ENCODE measurements at regions not wholly inside any gene's neighbourhood (a gene's known extent, or its start where the extent isn't known, plus 50 kb on each side); places are given as distances from the start of the nearest gene placed in this dataset.

GRCh38 chr16:8469102-8469778 is 121.1 kb downstream of the TMEM114 start:
- Mint-ChIP-seq H3K9me3 (no peaks in the 10 kb centered on the region), H3K4me3 (no peak overlapping the region), H3K4me1 (ENCODE audit: low read depth) (no peaks in the 10 kb centered on the region), H3K27me3 (peaks cover 12% of the 10 kb centered on the region), H3K36me3 (ENCODE audit: low read depth) (no peaks in the 10 kb centered on the region), H3K27ac (no peak overlapping the region)
- intact Hi-C loops (cut with DNase I, micrococcal nuclease): no loop called here
- ChIA-PET POLR2A (interaction anchor here (1.0 kb wide), 1 partner anchor 11 kb away, joined by 3 read pairs; no protein-coding TSS in a partner anchor), CTCF (no interaction called here)
- Histone ChIP-seq H3K4me3 (ENCODE audit: low read length) (no peak overlapping the region), H3K9me3 (ENCODE audit: control insufficient read depth in 1 of 2, insufficient read depth in 1 of 2, low read length in 2 of 2) (no peaks in the 10 kb centered on the region), H3K27me3 (ENCODE audit: control insufficient read depth in 1 of 2, insufficient read depth in 2 of 2, low read length in 2 of 2) (peaks cover 0 to 5% of the 10 kb centered on the region in 2 experiments), H3K27ac (ENCODE audit: low read depth in 1 of 2, low read length in 2 of 2) (no peak overlapping the region), H3K36me3 (ENCODE audit: insufficient read depth, low read length) (no peaks in the 10 kb centered on the region), H3K4me1 (ENCODE audit: insufficient read depth, low read length) (no peaks in the 10 kb centered on the region)
- DNase-seq (no peak), ATAC-seq (ENCODE audit: poor library complexity) (no peak)
- TF ChIP-seq CTCF (IDR thresholded peaks at IDR 0.05): no peak

- ATAC-seq (ENCODE audit: poor library complexity) (no peak), DNase-seq (no peak)
- ChIA-PET CTCF (no interaction called here), POLR2A (no interaction called here)
- H3K27me3 ChIP-seq (ENCODE audit: control insufficient read depth in 1 of 2, insufficient read depth in 2 of 2, low read length in 2 of 2): peaks cover 0 to 3% of the 10 kb centered on the region in 2 experiments
- H3K27ac ChIP-seq (ENCODE audit: low read depth in 1 of 2, low read length in 2 of 2): no peak overlapping the region
- no peaks in the 10 kb centered on the region for H3K4me1 ChIP-seq (ENCODE audit: insufficient read depth, low read length)
- H3K9me3 ChIP-seq (ENCODE audit: control insufficient read depth in 1 of 2, insufficient read depth in 1 of 2, low read length in 2 of 2): no peaks in the 10 kb centered on the region
- H3K4me3 ChIP-seq (ENCODE audit: low read length): no peak overlapping the region
- Mint-ChIP-seq H3K27ac (no peak overlapping the region), H3K4me1 (ENCODE audit: low read depth) (no peaks in the 10 kb centered on the region), H3K4me3 (no peak overlapping the region), H3K9me3 (no peaks in the 10 kb centered on the region), H3K36me3 (ENCODE audit: low read depth) (no peaks in the 10 kb centered on the region), H3K27me3 (peaks cover 15% of the 10 kb centered on the region)
- no peak for TF ChIP-seq CTCF (IDR thresholded peaks at IDR 0.05)
- intact Hi-C loops (cut with DNase I, micrococcal nuclease): no loop called here
- H3K36me3 ChIP-seq (ENCODE audit: insufficient read depth, low read length): no peaks in the 10 kb centered on the region
Observed at GRCh38 chr16:8464979-8465378, 125.3 kb downstream of the TMEM114 start.

GRCh38 chr16:8459085-8459733 is 131.1 kb downstream of the TMEM114 start:
- H3K27ac ChIP-seq (ENCODE audit: low read depth in 1 of 2, low read length in 2 of 2): no peak overlapping the region
- no peak for TF ChIP-seq CTCF (IDR thresholded peaks at IDR 0.05)
- ATAC-seq (ENCODE audit: poor library complexity): no peak
- POLR2A ChIA-PET: no interaction called here
- no peaks in the 10 kb centered on the region for H3K36me3 ChIP-seq (ENCODE audit: insufficient read depth, low read length)
- CTCF ChIA-PET: no interaction called here
- no peaks in the 10 kb centered on the region for H3K27me3 ChIP-seq (ENCODE audit: control insufficient read depth in 1 of 2, insufficient read depth in 2 of 2, low read length in 2 of 2)
- no peak for DNase-seq
- Mint-ChIP-seq H3K4me1 (ENCODE audit: low read depth) (no peaks in the 10 kb centered on the region), H3K9me3 (peaks cover 7% of the 10 kb centered on the region), H3K36me3 (ENCODE audit: low read depth) (no peaks in the 10 kb centered on the region), H3K27ac (no peak overlapping the region), H3K4me3 (no peak overlapping the region), H3K27me3 (peaks cover 14% of the 10 kb centered on the region)
- H3K9me3 ChIP-seq (ENCODE audit: control insufficient read depth in 1 of 2, insufficient read depth in 1 of 2, low read length in 2 of 2): peaks cover 0 to 7% of the 10 kb centered on the region in 2 experiments
- intact Hi-C loops (cut with DNase I, micrococcal nuclease): no loop called here
- H3K4me1 ChIP-seq (ENCODE audit: insufficient read depth, low read length): no peaks in the 10 kb centered on the region
- H3K4me3 ChIP-seq (ENCODE audit: low read length): no peak overlapping the region

All from CD4-positive, alpha-beta T cell (primary cell).